NCI-H1048 (cell line): ENCODE measurements at regions not wholly inside any gene's neighbourhood (a gene's known extent, or its start where the extent isn't known, plus 50 kb on each side); places are given as distances from the start of the nearest gene placed in this dataset.

ENCODE experiments used
- DNase-seq: peaks from one replicate; lab custom pipeline; 2025; lab: John Stamatoyannopoulos, UW

DNA sequence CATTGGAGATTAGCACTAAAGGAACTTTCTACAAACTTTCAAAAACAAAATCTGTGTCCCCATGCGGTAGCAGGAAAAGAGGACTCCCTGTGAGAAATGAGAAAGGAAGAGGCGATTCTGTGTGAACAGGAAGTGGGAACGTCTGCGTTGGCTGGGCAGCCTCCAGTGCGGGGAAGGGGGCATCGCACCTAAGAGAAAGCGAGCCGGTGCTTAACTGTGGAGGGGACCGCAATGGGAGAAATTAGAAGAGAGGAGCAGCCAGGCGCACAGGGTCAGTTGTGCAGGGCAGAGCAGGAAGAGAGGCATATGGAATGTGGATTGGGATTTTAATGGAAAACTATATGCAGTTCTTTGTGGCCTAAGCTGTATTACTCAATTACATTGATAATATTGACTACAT lies 77.4 kb upstream of the DOCK9 start:
- DNase-seq: no peak

DNA sequence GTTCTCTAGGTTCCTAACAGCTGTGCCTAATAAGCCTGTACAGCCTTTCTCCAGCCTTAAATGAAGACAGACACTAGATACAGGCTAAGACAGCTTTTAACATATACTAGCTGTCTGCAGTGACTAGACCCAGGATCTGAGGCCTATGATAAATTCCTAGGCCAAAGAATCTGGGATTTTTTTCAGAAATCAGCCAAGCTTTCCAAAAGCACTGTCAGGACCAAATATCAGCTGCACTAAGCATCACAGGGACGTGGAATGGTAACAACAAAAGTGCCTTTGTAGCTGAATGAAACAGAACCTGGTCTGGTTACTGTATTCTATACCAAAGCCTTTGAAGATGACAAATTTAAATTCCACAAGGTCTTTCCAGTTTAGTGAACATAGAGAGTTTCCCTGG lies 77.9 kb upstream of the DOCK9 start:
- DNase-seq: no peak

- no peak for DNase-seq
These were observed 78.6 kb upstream of the DOCK9 start for GRCh38 chr13:99056381-99057014.

DNA sequence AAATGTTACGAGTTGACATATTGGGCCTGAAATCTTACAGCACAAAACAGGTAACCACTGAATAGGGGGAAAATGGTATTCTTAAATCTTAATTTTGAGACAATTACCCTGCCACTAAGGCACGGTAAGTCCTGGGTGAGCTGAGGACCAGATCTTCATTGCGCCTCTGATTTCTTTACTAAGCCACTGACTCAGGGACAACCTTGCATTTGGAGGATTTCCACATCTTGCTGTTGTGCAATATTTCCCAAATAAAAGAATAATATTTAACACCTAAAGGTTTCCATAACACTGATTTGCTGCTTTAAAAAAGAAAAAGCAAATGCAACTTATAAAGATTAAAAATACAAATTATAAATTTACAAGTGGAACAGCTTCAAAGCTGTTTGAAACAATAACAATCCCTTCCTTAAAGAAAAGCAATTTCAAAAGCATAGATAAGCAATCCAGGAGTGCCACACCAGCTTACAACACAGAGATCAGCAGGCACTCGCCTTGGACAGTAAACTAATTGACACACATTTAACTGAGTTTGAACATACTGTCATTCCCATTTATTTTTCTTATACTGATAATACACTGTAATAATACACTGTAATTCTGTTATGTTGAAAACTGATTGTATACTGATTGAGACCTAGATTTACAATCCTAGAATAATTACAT lies 79.6 kb upstream of the DOCK9 start:
- DNase-seq: no peak

DNA sequence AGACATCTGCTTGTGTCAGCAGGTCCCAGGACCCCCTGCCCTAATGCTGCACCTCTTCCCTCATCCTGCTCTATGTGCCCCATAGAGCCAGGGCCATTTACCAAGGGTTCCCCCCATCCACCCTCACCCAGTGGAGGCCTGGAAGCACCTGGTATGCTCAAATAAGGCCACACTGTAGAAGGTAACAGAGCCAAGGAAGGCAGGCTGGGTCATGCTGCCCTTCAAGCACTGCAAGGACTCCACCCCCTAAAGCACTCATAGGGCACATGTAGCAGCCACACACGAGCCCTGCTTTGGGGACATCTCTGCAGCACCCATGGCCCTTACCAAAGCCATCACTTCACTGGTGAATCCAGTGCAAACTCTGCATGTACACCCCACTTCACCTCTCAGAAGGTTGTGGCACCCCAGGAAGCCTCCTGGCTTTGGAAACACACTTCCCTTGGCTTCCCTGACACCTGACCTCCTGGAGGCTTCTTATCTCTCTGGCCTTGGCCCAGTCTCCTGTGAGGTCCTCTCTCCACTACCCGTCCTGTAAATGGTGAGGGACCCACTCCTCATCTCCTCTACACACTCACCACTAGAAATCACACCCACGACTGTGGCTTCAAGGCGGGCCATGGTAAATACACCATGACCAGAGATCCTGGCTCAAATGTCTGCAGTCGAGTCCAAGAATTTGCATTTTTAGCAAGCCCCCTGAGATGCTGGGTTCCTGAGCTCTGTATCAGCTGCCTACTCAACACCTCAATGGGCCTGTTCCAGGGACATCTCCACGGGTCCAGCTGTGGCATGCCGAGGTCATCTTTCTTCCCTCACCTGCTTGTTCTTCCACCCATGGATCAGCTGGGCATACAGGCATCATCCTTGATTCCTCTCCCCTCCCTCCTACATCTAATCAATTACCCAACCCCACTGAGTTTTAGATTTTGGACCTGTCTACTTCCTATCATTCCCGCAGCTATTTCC lies 80.9 kb upstream of the DOCK9 start:
- DNase-seq: no peak

DNA sequence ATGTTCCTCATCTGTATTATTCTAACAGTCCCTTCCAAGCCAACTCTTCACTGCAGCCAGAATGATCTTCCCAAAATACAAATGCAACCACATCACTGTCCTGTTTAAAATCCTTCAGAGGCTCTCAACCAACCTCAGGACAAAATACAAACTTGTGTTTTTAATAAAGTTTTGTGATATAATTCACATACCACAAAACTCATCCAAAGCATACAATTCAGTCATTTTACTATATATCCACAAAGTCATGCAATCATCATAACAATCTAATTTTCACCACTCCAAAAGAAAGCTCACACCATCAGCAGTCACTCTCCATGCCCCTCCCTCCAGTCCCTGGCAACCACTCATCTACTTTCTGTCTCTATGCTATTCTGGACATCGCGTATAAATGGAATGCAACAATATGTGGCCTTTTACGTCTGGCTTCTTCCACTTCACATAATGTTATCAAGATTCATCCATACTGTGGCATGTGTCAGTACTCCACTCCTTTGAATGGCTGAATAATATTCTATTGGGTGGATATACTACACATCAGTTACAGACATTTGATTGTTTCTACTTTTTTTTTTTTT lies 81.7 kb upstream of the DOCK9 start:
- no peak for DNase-seq

GRCh38 chr13:99061411-99061810 lies 83.5 kb upstream of the DOCK9 start:
- no peak for DNase-seq

DNA sequence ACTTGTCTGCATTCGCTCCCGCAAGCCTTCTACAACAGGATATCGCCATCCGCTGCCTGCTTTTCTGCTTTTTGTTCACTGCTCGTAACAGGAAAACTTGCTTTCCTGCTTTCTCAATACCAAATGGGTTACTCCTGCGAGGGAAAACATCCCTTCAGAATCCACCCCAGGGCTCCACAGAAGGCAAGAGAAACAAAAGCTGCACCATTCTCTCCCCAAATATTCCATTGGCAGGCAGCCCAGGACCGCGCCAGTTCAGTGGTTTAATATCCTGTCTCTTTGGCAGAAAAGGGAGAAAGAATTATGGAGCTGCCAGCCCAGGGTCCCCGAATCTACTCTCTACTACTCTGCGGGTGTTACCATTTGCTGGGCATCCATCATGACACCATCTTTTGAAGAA lies 84.7 kb upstream of the DOCK9 start:
- no peak for DNase-seq

- DNase-seq: no peak
These were observed 85.3 kb upstream of the DOCK9 start for GRCh38 chr13:99063178-99063577.

GRCh38 chr13:99063952-99064351 lies 86.1 kb upstream of the DOCK9 start:
- DNase-seq: no peak

- DNase-seq: no peak
These were observed 86.9 kb upstream of the DOCK9 start for GRCh38 chr13:99064624-99065234.

DNA sequence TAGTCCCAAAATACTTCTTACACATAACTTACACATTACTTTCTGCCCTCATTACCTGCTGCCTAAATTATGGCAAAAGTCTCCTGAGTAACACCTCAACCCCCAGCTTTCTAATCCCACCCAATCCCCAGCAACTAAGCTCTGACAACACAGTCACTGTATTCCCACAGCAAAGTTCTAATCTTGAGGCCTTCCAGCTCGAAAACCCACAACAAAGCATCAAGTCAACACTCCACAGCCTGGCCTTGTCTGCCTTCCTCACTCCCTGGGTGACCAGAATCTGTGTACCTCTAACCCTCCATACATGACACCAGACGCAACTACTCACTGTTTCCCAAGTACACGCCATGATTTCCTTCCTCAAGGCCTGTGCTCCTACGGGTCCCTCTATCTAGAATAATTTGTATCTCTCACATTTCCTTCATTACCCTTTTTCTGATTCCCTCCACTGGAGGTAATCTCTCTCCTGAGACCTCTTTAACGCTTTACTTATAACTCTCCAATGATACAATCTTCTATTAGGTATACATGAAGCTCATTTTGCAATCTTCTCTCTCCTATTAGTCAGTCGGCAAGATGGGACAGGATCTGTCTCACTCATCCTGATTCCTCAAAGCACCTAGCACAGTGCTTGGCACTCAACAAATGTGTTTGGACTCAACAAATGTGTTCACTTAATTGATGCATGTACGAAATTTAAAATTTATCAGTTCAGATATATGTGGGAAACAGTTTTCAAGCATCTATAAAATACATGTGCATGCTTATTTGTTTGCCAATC lies 87.6 kb upstream of the DOCK9 start:
- DNase-seq: no peak

- DNase-seq: no peak
These were observed 88.4 kb upstream of the DOCK9 start for GRCh38 chr13:99066219-99066618.

DNA sequence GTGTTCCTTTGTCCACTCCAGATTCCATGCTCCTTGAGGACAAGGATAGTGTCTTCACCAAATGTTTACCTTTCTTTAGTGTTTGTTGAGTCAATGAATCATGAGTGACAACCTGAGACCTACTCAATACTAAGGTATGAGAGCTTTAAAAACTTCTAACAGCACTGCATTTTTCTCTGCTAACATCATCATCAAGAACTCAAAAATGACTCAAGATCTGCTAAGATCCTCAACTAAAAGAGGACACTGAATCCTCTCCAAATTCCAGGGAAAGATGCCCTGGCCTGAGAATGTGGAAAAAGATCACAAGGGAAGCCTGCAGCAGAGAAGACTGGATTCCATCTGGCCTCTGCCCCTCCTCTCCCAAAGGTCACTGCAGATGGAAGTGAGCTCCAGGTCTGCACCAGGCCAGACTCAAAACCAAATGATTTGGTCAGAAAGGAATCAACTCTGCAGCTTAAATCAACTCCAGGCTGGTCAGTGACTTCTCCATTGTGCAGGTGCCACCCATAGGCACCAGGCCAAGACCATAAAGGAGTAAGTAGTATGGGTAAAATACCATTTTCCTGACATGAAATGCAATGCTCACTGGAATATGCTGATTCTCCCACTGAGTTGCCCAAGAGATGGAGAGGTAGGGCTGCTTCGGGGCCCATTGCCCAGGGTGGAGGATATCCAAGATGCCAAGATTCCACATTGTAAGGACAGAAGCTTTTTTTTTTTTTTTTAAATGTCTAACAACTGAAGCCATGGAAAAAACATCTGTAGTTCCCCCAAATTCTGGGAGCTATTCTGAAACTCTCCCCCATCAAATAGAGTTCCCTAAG lies 89.5 kb upstream of the DOCK9 start:
- DNase-seq: no peak

- DNase-seq: no peak
These were observed 93.3 kb upstream of the DOCK9 start for GRCh38 chr13:99071211-99071610.

- DNase-seq: no peak
These were observed 93.8 kb upstream of the DOCK9 start for GRCh38 chr13:99071666-99072065.

GRCh38 chr13:99072356-99072755 lies 94.5 kb upstream of the DOCK9 start:
- no peak for DNase-seq

GRCh38 chr13:99072941-99073340 lies 95.1 kb upstream of the DOCK9 start:
- no peak for DNase-seq

- no peak for DNase-seq
These were observed 96.8 kb upstream of the DOCK9 start for GRCh38 chr13:99074693-99075092.
